ENCODE measurements at regions not wholly inside any gene's neighbourhood (a gene's known extent, or its start where the extent isn't known, plus 50 kb on each side); places are given as distances from the start of the nearest gene placed in this dataset.

GRCh38 chr15:72916897-72917296 is 133.3 kb upstream of the ADPGK start:
- peak in 1 of 3 experiments; percentile 63 for DNase-seq

- no peak for DNase-seq
Measured at GRCh38 chr15:72916378-72916777, 132.8 kb upstream of the ADPGK start.

- DNase-seq: no peak
Measured at GRCh38 chr15:72915843-72916242, 132.3 kb upstream of the ADPGK start.

GRCh38 chr15:72912996-72913395 is 129.4 kb upstream of the ADPGK start:
- no peak for DNase-seq

- no peak for DNase-seq
Measured at GRCh38 chr15:72912121-72912520, 128.6 kb upstream of the ADPGK start.

- DNase-seq: no peak
Measured at GRCh38 chr15:72911626-72912025, 128.1 kb upstream of the ADPGK start.

GRCh38 chr15:72908713-72909112 is 125.2 kb upstream of the ADPGK start:
- no peak for DNase-seq

GRCh38 chr15:72907733-72908132 is 124.2 kb upstream of the ADPGK start:
- peak in 1 of 3 experiments; percentile 62 for DNase-seq

- DNase-seq: no peak
Measured at GRCh38 chr15:72902919-72903260, 119.3 kb upstream of the ADPGK start.

GRCh38 chr15:72902245-72902918 is 118.8 kb upstream of the ADPGK start:
- peak in 2 of 3 experiments; percentile 69 to 90 for DNase-seq

- DNase-seq: no peak
Measured at GRCh38 chr15:72892986-72893385, 109.4 kb upstream of the ADPGK start.

- no peak for DNase-seq
Measured at GRCh38 chr15:72890043-72890442, 106.5 kb upstream of the ADPGK start.

- no peak for DNase-seq
Measured at GRCh38 chr15:72889545-72889944, 106.0 kb upstream of the ADPGK start.

- no peak for DNase-seq
Measured at GRCh38 chr15:72888811-72889210, 105.3 kb upstream of the ADPGK start.

- DNase-seq: no peak
Measured at GRCh38 chr15:72888211-72888610, 104.7 kb upstream of the ADPGK start.

- no peak for DNase-seq
Measured at GRCh38 chr15:72887376-72887775, 103.8 kb upstream of the ADPGK start.

- no peak for DNase-seq
Measured at GRCh38 chr15:72884311-72884710, 100.8 kb upstream of the ADPGK start.

GRCh38 chr15:72873379-72874233 is 90.0 kb upstream of the ADPGK start:
- DNase-seq: no peak

GRCh38 chr15:72872066-72872845 is 88.7 kb upstream of the ADPGK start:
- DNase-seq: no peak

- DNase-seq: no peak
Measured at GRCh38 chr15:72866866-72867616, 83.5 kb upstream of the ADPGK start.

- peak in 1 of 3 experiments; percentile 24 for DNase-seq
Measured at GRCh38 chr15:72866182-72866581, 82.6 kb upstream of the ADPGK start.

- no peak for DNase-seq
Measured at GRCh38 chr15:72865486-72865885, 81.9 kb upstream of the ADPGK start.

- no peak for DNase-seq
Measured at GRCh38 chr15:72864681-72865080, 81.1 kb upstream of the ADPGK start.

Measured in NCI-H1417 (cell line).